Body of pancreas (tissue), 4 donors: ENCODE measurements at regions not wholly inside any gene's neighbourhood (a gene's known extent, or its start where the extent isn't known, plus 50 kb on each side); places are given as distances from the start of the nearest gene placed in this dataset.

ENCODE experiments used
- ATAC-seq: fragments of 150-250 bp; one replicate; pipeline ENCODE4 v1.9.1; 2016
- DNase-seq, 4 donors: peaks; one replicate each; pipeline ENCODE4 v3.0.0-alpha.2; 2019
- H3K27ac ChIP-seq, 4 donors: fragments of 200-600 bp; sonication (generic); 1 replicate in 3 of 4; 2 replicates in 1 of 4; pipeline versions ENCODE4 v1.5.1 to v1.6.1; 2016 to 2019; ENCODE audit warnings: mild to moderate bottlenecking in 1 of 4, mixed read lengths in 1 of 4, moderate library complexity in 1 of 4
- H3K27me3 ChIP-seq, 2 donors: fragments of 200-600 bp; sonication (generic); one replicate each; pipeline ENCODE4 v1.6.0; 2016; ENCODE audit warnings: mild to moderate bottlenecking in 1 of 2
- H3K36me3 ChIP-seq, 2 donors: fragments of 200-600 bp; sonication (generic); replicated peaks in 1 of 2; 2 replicates each; pipeline ENCODE4 v1.5.1; 2016; ENCODE audit warnings: low read depth in 2 of 2; ENCODE audit not compliant: insufficient read depth in 1 of 2
- H3K4me1 ChIP-seq: fragments of 200-600 bp; sonication (generic); one replicate; pipeline ENCODE4 v1.6.0; 2016
- H3K4me3 ChIP-seq, 2 donors: fragments of 200-600 bp; sonication (generic); 1 replicate in 1 of 2; 2 replicates in 1 of 2; pipeline ENCODE4 v1.5.1; 2016 to 2019
- H3K9me3 ChIP-seq, 3 donors: fragments of 200-600 bp; sonication (generic); 1 replicate in 2 of 3; 2 replicates in 1 of 3; pipeline ENCODE4 v1.5.1; 2016
- CTCF ChIP-seq, 7 experiments: fragments of 450-650 bp in 4 of 7; fragments of 200-600 bp in 3 of 7; sonication (generic) in 3 of 7; IDR thresholded peaks; one replicate each; pipeline ENCODE4 v1.5.1; 2016 to 2019; ENCODE audit warnings: antibody characterized with exemption in 7 of 7
- POLR2A ChIP-seq, 3 donors: fragments of 450-650 bp; IDR thresholded peaks; one replicate each; pipeline ENCODE4 v1.6.1; 2016; ENCODE audit warnings: antibody characterized with exemption in 3 of 3, mild to moderate bottlenecking in 2 of 3
- WGBS, 2 donors: methylation state at CpG; one replicate each; pipeline ENCODE4 v1.1.5; 2017; 5-methylcytosine and 5-hydroxymethylcytosine counted together
- intact Hi-C: fragments of 100-400 bp; cut with DNase I; formaldehyde crosslinking; loops from one replicate; pipeline ENCODE4 v1.15.1; 2023

- DNase-seq, result no peak
- Histone ChIP-seq H3K27ac (no peak overlapping the region), H3K27me3 (no peaks in the 10 kb centered on the region), H3K4me1 (no peaks in the 10 kb centered on the region), H3K36me3 (no peaks in the 10 kb centered on the region), H3K4me3 (no peak overlapping the region), H3K9me3 (no peaks in the 10 kb centered on the region)
- no peak for TF ChIP-seq POLR2A (IDR thresholded peaks at IDR 0.05)
- no peak for TF ChIP-seq CTCF (IDR thresholded peaks at IDR 0.05)
- ATAC-seq, result no peak
- intact Hi-C loops, result no loop called here
- 44 to 56% methylated on average over 7 of the region's 7 CpGs for WGBS, 2 donors
These were observed 178.2 kb downstream of the GBA3 start for GRCh38 chr4:22870847-22871449.

- H3K27ac ChIP-seq, result no peak overlapping the region
- no peaks in the 10 kb centered on the region for H3K27me3 ChIP-seq
- intact Hi-C loops, result no loop called here
- no peaks in the 10 kb centered on the region for H3K36me3 ChIP-seq
- no peaks in the 10 kb centered on the region for H3K4me1 ChIP-seq
- H3K9me3 ChIP-seq, result no peaks in the 10 kb centered on the region
- DNase-seq, result no peak
- H3K4me3 ChIP-seq, result no peak overlapping the region
- ATAC-seq, result no peak
- TF ChIP-seq CTCF (IDR thresholded peaks at IDR 0.05), result no peak
- WGBS, 2 donors, result 21 to 28% methylated on average over 3 of the region's 3 CpGs
These were observed 176.5 kb downstream of the GBA3 start for GRCh38 chr4:22869235-22869634.
